Hepatocyte (in vitro differentiated cells): ENCODE measurements at regions not wholly inside any gene's neighbourhood (a gene's known extent, or its start where the extent isn't known, plus 50 kb on each side); places are given as distances from the start of the nearest gene placed in this dataset.

Experiments used
- EZH2 ChIP-seq: fragments of 200-600 bp; sonication (generic); IDR thresholded peaks from 2 replicates; pipeline ENCODE4 v1.6.1; 2016; ENCODE audit warnings: antibody characterized with exemption, mild to moderate bottlenecking, borderline replicate concordance
- TF ChIP-seq, protein P1 (sequence below): fragments of 200-600 bp; sonication (generic); IDR thresholded peaks from 2 replicates; pipeline ENCODE4 v1.5.1; 2016; ENCODE audit warnings: antibody characterized with exemption, mild to moderate bottlenecking; ENCODE audit not compliant: poor library complexity

DNA sequence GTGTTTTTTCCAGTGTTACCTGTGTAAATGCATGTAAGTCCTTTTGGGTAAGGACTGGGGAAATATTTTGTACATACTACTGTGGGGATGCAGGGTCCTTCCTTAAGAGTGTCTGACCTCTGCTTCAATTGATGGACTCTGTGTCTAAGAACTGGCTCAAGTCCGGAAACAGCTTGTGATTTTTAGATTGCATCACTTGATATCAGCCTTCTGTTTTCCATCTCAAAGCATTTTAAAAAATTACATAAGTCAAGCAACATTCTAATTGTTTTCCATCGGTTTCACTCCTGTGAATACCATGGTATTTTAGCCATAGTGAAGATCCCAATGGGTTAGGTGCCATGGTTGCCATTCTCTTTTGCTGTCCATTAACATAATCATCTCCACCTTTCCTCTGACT is 597.6 kb downstream of the SQOR start:
- TF ChIP-seq, protein P1, sequence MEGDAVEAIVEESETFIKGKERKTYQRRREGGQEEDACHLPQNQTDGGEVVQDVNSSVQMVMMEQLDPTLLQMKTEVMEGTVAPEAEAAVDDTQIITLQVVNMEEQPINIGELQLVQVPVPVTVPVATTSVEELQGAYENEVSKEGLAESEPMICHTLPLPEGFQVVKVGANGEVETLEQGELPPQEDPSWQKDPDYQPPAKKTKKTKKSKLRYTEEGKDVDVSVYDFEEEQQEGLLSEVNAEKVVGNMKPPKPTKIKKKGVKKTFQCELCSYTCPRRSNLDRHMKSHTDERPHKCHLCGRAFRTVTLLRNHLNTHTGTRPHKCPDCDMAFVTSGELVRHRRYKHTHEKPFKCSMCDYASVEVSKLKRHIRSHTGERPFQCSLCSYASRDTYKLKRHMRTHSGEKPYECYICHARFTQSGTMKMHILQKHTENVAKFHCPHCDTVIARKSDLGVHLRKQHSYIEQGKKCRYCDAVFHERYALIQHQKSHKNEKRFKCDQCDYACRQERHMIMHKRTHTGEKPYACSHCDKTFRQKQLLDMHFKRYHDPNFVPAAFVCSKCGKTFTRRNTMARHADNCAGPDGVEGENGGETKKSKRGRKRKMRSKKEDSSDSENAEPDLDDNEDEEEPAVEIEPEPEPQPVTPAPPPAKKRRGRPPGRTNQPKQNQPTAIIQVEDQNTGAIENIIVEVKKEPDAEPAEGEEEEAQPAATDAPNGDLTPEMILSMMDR, result no peak
- no peak for TF ChIP-seq EZH2
